B cell (primary cell): ENCODE measurements at regions not wholly inside any gene's neighbourhood (a gene's known extent, or its start where the extent isn't known, plus 50 kb on each side); places are given as distances from the start of the nearest gene placed in this dataset.

ENCODE experiments used
- CTCF ChIP-seq: fragments of 200-600 bp; IDR thresholded peaks from one replicate; pipeline ENCODE4 v1.8.0; 2022; ENCODE audit warnings: antibody characterized with exemption, mild to moderate bottlenecking
- EZH2 ChIP-seq: IDR thresholded peaks from 2 replicates; pipeline ENCODE4 v1.6.1; 2012; ENCODE audit warnings: borderline replicate concordance, low read depth, mild to moderate bottlenecking, moderate library complexity, low read length; ENCODE audit not compliant: insufficient read depth, poor library complexity, severe bottlenecking

GRCh38 chr6:140045116-140045515 lies 670.7 kb upstream of the CITED2 start:
- no peak for TF ChIP-seq CTCF
- TF ChIP-seq EZH2: no peak
